Activated T-cell treated with anti-CD3 and anti-CD28 coated beads for 48 hours (primary cell): ENCODE measurements at regions not wholly inside any gene's neighbourhood (a gene's known extent, or its start where the extent isn't known, plus 50 kb on each side); places are given as distances from the start of the nearest gene placed in this dataset.

ENCODE experiments used
- DNase-seq: peaks from one replicate; pipeline ENCODE4 v3.0.0-alpha.2; 2020; ENCODE audit warnings: low read depth

DNA sequence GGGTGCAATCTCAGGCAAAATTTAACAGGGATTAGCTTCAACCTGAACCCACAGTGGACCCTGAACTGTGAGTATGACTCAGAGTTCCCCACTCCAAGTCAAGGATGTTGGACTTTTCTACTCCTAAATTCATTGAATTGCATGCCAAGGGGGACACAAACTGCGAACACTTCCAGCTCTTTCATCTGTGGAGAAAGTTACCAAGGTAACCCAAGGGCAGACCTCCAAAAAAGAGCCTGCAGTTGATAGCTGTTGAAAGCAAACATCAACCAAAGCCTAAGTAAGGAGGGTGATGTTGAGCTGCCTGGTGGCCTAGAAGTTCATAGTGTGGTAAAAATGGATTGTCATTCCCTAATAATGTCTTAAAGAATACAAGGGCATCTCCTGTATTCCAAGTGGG lies 1242.9 kb downstream of the C4orf33 start:
- no peak for DNase-seq

DNA sequence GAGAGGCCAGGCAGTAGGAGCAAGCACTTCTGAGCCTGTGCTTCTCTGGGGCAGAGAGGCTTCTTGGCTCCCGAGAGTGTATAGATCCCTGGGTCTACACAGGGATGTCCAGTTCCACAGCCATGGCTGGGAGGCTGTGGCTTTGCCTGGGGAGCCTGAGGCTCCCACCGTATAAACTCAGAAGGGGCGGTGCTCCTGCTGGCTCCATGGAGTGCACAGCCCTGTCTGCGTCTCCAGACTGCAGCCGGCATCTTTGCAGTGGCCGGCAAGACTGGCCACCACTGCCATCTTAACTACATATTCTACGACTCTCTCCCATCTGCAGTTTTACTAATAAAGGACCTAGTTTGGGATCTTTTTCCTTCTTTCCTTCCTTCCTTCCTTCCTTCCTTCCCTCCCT lies 1253.8 kb downstream of the C4orf33 start:
- DNase-seq = no peak

DNA sequence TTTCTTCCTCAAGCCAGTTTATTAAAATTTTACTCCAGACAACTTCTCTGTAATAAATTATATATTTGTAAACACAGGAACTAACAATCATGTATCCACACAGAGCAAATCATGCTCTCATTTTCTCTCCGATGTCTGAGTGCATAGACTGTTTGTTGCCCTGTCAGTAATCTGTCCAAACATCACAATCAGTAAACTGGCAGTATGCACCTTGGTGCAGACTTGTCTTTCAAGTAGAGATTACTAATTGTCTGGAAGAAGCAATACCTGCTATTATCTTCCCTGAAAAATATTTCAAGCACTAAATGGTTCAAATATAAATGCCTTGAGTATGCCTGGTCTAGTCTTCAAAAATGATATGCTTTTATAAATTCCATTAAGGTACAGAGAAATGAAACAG lies 1260.9 kb downstream of the C4orf33 start:
- DNase-seq = no peak

DNA sequence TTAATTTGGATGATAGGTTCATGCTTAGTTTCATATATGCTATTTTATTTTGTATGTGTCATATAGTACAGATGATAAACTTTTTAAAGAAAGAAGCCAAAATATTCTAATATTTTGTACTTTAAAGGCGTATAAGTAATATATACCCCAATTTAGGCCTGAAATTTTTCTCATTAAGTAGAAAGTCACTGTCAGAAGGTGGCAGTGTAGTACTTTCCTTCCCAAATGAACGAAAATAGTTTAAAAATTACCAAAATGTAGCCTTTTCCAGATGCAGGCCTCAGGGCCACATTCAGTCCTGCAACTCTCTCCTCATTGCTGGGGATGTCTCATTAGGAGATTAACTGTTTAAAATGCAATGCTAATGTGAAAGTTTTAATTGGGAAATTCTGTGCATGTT lies 1263.6 kb downstream of the C4orf33 start:
- DNase-seq = no peak

DNA sequence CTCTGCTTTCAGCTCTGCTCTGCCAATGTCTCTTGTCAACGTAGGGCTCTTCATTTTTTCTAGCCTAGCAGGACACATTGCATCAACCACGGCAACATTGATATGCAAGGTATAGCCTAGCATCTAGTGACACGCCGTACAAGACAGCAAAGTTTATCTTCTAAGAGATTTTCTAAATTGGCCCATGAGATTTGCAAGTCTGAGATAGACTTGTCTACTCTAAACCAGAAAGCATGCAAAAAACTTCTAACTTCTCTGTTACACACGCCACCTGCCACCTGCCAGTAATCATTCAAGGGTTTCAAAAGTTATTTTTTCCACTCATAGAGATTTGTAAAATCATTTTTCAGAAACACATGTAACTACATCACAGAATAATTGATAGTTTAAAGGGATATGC lies 1265.7 kb downstream of the C4orf33 start:
- no peak for DNase-seq

DNA sequence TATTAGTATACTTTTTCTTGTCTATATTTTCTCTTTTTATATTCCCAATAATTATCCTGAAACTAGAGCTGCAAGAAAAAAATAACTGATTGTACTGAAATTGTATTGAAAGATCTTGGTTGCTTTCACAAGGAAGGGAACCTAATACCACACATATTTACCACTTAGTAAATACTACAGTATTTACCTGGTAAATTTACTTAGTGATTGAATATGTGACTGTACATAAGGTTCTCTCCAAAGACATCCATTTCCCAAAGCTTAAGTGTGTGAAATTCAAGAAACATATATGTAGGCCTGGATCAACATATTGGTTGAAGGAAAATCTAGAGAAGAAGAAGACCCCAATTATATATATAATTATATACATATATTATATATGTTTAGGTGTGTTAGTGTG lies 1272.7 kb downstream of the C4orf33 start:
- DNase-seq = no peak

DNA sequence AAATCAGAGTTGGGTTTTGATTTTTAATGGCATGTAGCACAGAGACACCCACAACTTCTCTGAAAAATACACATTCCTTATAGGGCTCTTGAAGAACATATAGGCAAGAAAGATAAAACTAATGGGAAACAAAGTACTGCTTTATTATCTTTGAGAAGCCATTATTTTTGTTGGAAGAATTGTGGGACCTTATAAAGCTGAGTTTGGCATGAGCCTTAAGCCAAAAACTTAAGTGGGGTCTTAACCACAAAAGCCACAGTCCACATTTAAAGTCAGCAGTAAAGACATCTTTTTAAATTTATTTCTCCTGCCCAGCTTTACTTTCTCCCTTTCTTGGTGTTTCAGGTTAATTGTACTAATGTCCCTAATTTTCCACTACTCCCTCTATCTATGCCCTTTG lies 1297.3 kb downstream of the C4orf33 start:
- no peak for DNase-seq

DNA sequence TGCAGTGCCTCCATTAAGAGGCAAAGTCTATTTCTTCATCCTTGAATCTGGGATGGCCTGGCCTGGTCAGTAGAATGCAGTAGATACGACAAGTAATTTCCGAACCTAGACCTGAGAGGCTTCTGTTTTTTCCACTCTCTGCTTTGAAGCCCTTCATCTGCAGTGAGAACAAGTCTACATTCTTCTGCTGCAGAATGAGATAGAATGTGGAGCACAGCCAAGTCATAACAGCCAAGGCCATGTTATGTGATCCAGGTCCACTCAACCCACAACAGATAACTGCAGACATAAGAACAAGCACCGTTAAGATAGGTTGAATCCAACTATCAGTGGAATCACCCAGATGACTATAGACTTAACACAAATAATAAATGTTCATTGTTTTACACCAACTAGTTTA lies 1297.7 kb downstream of the C4orf33 start:
- DNase-seq = no peak

DNA sequence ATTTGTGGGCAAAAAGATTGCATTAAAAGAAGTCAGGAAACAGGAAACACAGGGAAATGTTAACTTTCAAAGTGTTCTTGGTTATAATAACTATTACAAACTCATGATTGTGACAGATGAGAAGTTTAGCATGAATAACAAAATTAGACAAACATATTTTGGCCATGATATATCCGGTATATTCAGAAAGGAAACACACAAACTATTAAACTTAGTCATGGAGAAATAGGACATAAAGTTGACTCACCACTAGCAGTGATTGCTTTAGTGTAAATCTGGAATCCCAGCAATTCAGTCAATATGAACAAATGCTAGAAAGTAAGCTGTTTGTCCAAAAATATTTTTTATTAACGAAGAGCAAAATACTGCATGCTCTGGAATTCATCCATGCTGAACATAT lies 1299.9 kb downstream of the C4orf33 start:
- no peak for DNase-seq

DNA sequence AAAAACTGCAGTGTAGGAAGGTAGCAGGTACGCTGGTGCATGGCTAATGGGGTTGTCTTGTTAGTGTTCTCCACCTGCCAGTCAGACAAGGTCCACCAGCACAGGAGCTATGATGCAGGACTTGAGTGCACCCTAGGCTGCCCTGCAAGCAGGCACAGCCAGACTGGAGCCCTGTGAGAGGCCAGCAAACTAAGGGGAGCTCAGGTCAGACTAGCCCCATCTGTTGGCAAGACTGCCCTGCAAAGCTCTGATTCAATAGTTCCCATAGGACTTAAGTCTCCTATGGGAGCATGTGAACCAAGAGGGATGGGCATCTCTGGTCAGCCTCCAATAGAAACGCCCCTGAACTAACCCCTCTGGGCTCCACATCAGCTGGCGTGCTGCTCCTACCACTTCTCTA lies 1307.3 kb downstream of the C4orf33 start:
- no peak for DNase-seq

DNA sequence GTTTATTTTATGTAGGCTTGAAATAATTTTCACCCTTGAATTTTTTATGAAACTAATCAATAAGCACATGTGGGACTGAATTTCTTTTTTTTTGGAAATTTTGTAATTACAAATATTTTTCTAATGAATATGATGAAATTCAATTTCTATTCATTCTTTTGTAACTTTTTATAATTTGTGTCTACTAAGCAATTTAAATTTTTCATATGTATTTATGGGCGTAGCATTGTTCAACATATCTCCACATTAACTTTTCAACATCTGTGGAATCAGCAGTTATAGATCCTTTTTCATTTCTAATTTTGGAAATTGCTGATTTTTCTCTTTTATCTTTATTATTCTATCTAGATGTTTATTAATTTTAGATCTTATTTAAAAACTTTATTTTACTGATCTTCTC lies 1320.3 kb downstream of the C4orf33 start:
- DNase-seq = no peak

DNA sequence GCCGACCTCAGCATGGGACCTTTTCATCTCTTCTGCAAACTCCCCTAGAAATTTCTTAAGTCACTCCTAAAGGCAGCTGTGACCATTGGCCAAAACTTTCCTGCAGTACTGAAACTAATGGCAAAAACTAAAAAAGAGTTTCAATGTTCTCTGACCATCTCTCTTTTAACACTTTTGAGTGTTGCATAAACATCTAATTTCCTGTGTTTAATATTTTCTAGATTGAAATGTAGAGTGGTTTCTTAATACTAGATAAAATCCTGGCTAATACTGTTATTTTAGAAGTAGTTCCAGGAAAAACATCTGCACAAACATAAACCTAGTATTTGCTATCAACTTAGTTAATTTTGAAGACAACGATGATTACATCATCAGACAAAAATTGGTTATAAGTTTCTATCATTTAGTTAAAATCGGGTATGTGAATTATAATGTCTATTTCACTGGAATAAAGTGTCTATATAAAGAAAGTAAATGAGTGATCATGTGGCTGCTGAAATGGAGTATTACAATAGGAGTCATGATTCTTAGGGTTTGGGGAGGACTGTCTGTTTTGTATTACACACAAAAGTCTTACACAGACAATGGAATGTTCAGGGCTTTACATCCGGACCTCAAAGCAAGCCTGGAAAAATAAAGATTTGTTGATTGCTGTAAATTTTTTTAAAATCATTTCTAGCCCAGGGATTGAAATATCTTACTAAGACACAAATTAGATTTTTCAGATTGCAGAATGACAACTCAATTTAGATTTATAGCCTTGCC lies 1323.4 kb downstream of the C4orf33 start:
- no peak for DNase-seq

DNA sequence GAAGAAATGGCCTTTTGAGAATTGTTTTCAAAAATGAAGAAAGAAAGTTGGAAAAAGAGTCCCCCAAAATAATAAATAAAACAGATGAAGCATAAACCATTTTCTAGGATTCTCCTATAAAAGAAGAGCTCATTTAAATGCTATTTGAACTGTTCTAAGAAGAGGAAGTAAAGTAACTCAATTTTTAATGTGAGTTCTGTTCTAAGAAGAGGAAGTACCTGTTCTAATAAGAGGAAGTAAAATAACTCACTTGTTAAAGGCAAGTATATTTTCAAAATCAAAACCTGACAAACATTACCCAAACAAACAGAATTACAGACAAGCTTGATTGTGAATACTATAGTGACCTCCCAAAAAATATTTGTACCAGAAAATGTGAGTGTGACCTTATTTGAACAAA lies 1326.3 kb downstream of the C4orf33 start:
- DNase-seq = no peak

DNA sequence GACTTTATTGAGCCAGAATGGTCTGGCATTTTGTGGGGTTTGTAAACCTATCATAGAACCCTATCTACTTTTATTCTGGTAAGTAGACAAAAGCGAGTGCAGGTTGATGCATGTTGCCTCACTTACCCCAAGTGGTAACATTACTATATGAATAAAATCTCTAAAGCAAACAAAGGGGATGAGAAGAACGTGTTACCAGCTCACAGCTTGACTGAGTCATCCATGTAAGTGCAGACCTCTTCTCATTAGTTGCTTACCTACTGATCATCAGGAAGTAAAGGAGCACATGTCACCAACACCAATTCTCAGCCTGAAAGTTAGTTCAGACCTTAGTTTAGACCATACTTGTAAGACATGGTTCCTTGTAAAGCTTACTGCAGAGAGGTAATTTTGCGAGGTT lies 1328.3 kb downstream of the C4orf33 start:
- no peak for DNase-seq

DNA sequence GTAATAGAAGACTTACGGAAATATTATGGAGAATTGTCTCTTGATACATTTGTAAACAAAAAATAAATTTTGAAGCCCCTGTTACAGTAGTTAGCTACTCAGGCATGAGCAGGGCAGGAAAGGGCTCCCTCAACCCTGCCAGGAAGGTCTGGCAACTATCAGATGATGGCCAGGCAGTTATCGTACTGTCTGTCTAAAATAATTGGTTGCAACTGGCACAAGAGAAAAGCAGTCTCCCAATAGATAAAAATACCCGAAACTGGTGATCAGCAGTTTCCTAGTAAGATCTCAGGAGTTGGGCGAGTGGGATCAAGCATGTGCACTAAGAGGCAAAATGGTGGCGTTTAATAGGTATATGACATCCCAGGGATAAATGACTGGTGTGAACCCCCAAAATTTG lies 1336.3 kb downstream of the C4orf33 start:
- no peak for DNase-seq

DNA sequence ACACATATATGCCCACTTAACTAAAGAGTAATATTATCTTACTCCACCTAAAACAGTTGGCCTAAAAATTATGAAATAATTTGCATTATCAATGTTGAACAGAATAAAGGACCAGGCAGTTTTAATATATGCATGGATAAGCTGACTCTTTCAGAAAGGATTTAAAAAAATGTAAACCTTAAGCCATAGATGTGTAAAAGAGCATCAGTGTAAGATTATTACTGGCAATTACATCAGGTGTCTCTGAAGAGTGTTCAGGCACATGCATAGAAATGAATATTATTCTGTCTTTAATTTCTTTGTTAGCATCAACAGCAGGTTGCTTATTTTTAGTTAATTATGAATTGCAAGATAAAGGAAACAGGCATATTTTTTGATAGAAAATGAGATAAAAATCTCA lies 1353.8 kb downstream of the C4orf33 start:
- no peak for DNase-seq

DNA sequence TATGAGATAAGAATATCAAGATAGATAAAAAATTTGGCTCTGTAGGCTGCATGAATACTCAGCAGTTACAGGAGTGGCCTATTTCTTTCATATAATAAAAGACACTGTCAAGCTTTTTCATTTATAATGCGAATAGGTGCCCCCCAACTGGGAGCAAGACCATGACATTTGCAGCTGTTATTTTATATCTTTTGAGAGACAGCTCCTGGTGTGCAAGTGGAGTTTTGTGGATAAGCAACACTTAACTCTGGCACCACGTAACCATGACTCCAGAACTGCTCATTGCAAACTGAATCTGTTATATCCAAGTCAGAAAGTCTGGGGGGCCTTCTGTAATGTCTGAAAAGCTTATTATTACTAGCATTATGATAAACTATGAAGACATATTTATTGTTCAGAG lies 1372.4 kb downstream of the C4orf33 start:
- no peak for DNase-seq

DNA sequence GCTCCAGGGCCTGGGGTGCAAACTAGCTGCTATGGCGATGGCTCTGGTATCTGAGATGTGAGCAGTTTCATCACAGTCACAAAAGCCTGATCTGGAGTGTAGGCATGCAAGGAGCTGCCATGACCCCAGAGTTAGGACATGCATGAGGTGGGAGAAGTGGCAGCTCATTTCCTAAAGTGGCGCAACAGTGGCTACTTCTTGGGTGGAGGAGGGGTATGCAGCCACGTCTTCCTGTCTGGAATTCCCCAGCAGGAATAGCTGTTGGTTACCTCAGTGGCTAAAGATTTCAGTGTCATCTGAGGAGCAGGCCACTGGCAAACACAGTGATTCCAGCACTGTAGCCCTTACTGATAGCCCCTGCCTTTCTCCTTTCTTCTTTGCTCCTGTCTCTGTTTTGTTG lies 1382.5 kb downstream of the C4orf33 start:
- no peak for DNase-seq

DNA sequence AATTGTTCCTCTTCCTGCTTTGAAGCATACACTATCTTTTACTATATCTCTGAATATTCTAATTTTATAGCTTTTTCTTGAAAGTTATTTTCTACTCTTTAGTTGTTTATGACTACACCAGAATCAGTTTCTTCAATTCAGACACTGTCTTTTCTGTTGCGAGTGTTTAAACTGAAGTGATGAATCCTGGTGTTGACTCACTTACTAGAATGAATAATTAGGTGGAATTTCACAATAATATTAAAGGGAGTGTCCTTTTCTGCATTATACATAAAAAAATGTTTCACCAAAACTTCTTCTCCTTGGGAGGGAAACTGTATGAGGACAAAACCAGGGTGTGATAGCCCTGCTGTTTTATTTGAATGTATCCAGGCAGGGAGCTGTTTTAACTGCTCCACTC lies 1383.1 kb downstream of the C4orf33 start:
- no peak for DNase-seq

DNA sequence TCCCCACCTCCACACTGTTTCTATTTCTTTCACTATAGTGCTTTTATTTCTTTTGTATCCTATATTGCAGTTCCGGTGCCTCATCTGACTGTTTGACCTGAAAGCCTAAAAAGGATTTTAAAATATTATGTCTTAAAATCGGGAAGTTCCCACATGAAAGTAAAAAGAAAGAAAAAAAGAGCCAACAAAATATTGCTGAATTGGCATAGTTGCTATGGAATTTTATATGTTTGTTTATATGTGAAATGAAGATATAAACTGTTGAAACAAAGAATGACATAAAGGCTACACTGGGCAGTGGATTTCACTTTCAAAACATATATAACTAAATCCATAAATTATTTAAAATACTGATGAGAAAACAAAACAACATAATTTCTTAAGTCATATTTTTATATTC lies 1383.7 kb downstream of the C4orf33 start:
- no peak for DNase-seq

DNA sequence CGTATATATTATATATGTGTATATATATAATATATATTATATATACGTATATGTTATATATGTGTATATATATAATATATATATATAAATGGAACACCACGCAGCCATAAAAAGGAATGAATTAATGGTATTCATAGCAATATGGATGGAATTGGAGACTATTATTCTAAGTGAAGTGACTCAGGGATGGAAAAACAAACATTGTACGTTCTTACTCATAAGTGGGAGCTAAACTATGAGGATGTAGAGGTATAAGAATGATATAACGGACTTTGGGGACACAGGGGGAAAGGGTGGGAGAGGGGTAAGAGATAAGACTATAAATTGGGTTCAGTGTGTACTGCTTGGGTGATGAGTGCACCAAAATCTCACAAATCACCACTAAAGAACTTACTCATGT lies 1388.9 kb downstream of the C4orf33 start:
- no peak for DNase-seq

DNA sequence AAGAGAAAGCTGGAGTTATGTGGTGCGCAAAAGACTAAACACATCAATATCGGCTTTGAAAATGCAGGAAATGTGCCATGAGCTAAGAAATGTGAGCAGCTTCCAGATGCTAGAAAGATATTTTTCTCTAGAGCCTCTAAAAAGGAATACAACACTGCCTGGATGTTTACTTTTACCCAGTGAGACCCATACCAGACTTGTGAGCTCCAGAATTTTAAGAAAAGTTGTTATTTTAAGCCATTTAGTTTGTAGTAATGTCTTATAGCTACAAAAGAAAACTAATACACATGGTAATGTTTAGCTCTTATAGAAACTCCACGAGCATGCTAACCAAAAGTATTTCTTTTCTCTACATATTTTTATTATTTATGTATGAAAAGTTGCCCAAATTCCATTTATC lies 1389.4 kb downstream of the C4orf33 start:
- DNase-seq = no peak

DNA sequence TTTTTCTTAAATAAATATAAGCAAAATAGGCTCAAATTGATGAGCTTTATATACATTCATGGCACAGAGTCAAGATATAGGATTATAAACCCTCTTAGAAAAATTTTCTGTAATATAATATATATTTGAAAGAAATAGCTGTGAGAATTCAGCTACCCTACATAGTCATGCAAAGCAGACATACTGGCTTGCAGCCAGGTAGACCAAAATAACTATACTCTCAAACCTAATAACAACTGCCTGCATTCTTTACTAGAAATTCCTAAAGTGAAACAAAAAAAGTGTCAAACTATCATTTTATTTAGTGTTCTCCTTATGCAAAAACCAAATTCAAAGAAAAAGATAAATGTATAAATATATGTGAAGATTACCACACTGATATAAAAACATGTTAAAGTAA lies 1390.2 kb downstream of the C4orf33 start:
- no peak for DNase-seq

DNA sequence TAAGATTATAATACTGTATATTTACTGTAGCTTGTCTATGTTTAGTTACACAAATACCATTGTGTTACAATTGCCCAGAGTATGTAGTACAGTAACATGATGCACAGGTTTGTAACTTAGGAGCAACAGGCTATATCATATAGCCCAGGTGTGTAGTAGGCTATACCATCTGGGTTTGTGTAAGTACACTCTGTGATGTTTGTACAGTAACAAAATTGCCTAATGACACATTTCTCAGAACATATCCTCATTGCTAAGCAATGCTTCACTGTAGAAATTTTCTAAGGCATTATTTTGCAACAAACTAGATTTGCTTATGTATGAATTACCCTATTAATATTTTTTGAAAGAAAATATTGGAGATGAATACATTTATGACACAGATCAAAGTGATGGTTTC lies 1390.9 kb downstream of the C4orf33 start:
- DNase-seq = no peak

DNA sequence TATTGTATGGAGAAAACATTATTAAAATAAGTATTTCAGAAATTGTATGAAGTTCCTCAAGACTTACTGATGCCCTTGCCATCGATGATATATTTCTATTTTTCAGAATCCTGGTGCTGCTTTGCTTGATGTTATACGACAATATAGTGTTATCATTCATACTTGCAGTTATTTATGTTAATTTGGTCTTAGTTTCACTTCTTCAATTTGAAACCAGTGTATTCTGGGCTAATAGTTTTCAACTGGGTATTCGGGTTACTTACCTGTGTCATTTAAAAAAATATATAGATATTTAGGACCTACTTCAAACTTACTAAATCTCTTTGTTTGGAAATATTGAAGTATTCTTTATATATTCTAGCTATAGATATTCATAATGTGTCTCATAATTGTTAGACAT lies 1414.7 kb downstream of the C4orf33 start:
- no peak for DNase-seq
